GM23338 (cell line): ENCODE measurements at regions not wholly inside any gene's neighbourhood (a gene's known extent, or its start where the extent isn't known, plus 50 kb on each side); places are given as distances from the start of the nearest gene placed in this dataset.
A peak's percentile ranks its signal among the peaks of the same experiment; 100 is the strongest.

Experiments used
- ATAC-seq: fragments of 200-7000 bp; cut with Tn5 transposase; 3 replicates; pipeline ENCODE4 v1.9.1; 2020
- DNase-seq: peaks from one replicate; pipeline ENCODE4 v3.0.0-alpha.2; 2015; ENCODE audit warnings: low spot score
- H2AFZ ChIP-seq: fragments of 200-600 bp; sonication (generic); 2 replicates; pipeline ENCODE4 v1.8.0; 2016; ENCODE audit warnings: antibody characterized with exemption, mild to moderate bottlenecking, moderate library complexity
- H3F3A ChIP-seq: fragments of 200-600 bp; sonication (generic); replicated peaks from 2 replicates; pipeline ENCODE4 v1.8.0; 2017; ENCODE audit warnings: antibody characterized with exemption, mixed run types, low read depth
- H3K27ac ChIP-seq: fragments of 200-600 bp; sonication (generic); 2 replicates; pipeline ENCODE4 v1.6.1; 2016; ENCODE audit warnings: low read depth
- H3K27me3 ChIP-seq: fragments of 200-600 bp; sonication (generic); 2 replicates; pipeline ENCODE4 v1.8.0; 2016; ENCODE audit warnings: mild to moderate bottlenecking, mixed run types, moderate library complexity; ENCODE audit not compliant: insufficient read depth
- H3K36me3 ChIP-seq: fragments of 200-600 bp; sonication (generic); 2 replicates; pipeline ENCODE4 v1.8.0; 2016; ENCODE audit warnings: mild to moderate bottlenecking; ENCODE audit not compliant: insufficient read depth
- H3K4me1 ChIP-seq: fragments of 200-600 bp; sonication (generic); 2 replicates; pipeline ENCODE4 v1.8.0; 2016; ENCODE audit warnings: mild to moderate bottlenecking, moderate library complexity; ENCODE audit not compliant: insufficient read depth
- H3K4me2 ChIP-seq: fragments of 200-600 bp; sonication (generic); 2 replicates; pipeline ENCODE4 v1.7.1; 2017; ENCODE audit warnings: mixed run types
- H3K4me3 ChIP-seq: fragments of 200-600 bp; sonication (generic); 2 replicates; pipeline ENCODE4 v1.6.1; 2016; ENCODE audit warnings: mixed run types
- H3K79me2 ChIP-seq: fragments of 200-600 bp; sonication (generic); replicated peaks from 2 replicates; pipeline ENCODE4 v1.8.0; 2017; ENCODE audit warnings: mild to moderate bottlenecking; ENCODE audit not compliant: insufficient read depth
- H3K9me2 ChIP-seq: fragments of 200-600 bp; sonication (generic); 2 replicates; pipeline ENCODE4 v1.8.0; 2017; ENCODE audit not compliant: insufficient read depth
- H4K20me1 ChIP-seq: fragments of 200-600 bp; sonication (generic); replicated peaks from 2 replicates; pipeline ENCODE4 v1.8.0; 2017; ENCODE audit warnings: mild to moderate bottlenecking; ENCODE audit not compliant: insufficient read depth
- H3K27ac Mint-ChIP-seq: 2 replicates; pipeline ENCODE4 v1.8.0; 2020; ENCODE audit warnings: inconsistent platforms, mild to moderate bottlenecking, moderate library complexity, mixed read lengths
- H3K27me3 Mint-ChIP-seq: 3 replicates; pipeline ENCODE4 v1.8.0; 2022; ENCODE audit warnings: low read depth, mild to moderate bottlenecking, moderate library complexity, mixed read lengths, inconsistent platforms; ENCODE audit not compliant: insufficient read depth, poor library complexity
- H3K36me3 Mint-ChIP-seq: 3 replicates; pipeline ENCODE4 v1.8.0; 2021; ENCODE audit warnings: low read depth, mild to moderate bottlenecking, inconsistent platforms, moderate library complexity, mixed read lengths
- H3K4me1 Mint-ChIP-seq: 3 replicates; pipeline ENCODE4 v1.8.0; 2020; ENCODE audit warnings: mild to moderate bottlenecking, inconsistent platforms, mixed read lengths
- H3K4me3 Mint-ChIP-seq: 3 replicates; pipeline ENCODE4 v1.8.0; 2021; ENCODE audit warnings: moderate library complexity, mild to moderate bottlenecking, inconsistent platforms, mixed read lengths
- H3K9me3 Mint-ChIP-seq: 3 replicates; pipeline ENCODE4 v1.8.0; 2020; ENCODE audit warnings: moderate library complexity, mild to moderate bottlenecking, inconsistent platforms, mixed read lengths
- CREB1 ChIP-seq: fragments of 250-450 bp; sonication (Bioruptor Pico); IDR thresholded peaks from 2 replicates; pipeline ENCODE4 v1.5.0; 2020; ENCODE audit warnings: low read depth, mild to moderate bottlenecking, moderate library complexity
- ETS1 ChIP-seq: IDR thresholded peaks from 2 replicates; pipeline ENCODE4 v1.6.1; 2016; ENCODE audit warnings: antibody characterized with exemption
- EZH2 ChIP-seq: fragments of 200-600 bp; sonication (generic); IDR thresholded peaks from one replicate; pipeline ENCODE4 v1.8.0; 2017; ENCODE audit warnings: antibody characterized with exemption, mild to moderate bottlenecking, low read depth; ENCODE audit not compliant: unreplicated experiment
- EZH2phosphoT487 ChIP-seq: fragments of 200-600 bp; sonication (generic); IDR thresholded peaks from one replicate; pipeline ENCODE4 v1.8.1; 2018; ENCODE audit warnings: antibody characterized with exemption; ENCODE audit not compliant: unreplicated experiment
- JUNB ChIP-seq: IDR thresholded peaks from one replicate; pipeline ENCODE4 v1.6.1; 2016; ENCODE audit warnings: antibody characterized with exemption; ENCODE audit not compliant: unreplicated experiment
- NANOG ChIP-seq: IDR thresholded peaks from 2 replicates; pipeline ENCODE4 v1.6.1; 2016; ENCODE audit warnings: antibody characterized with exemption, borderline replicate concordance
- POLR2AphosphoS5 ChIP-seq: IDR thresholded peaks from 2 replicates; pipeline ENCODE4 v1.6.1; 2016; ENCODE audit warnings: antibody characterized with exemption, low read depth
- STAT1 ChIP-seq: IDR thresholded peaks from one replicate; pipeline ENCODE4 v1.6.1; 2016; ENCODE audit warnings: antibody characterized with exemption; ENCODE audit not compliant: unreplicated experiment
- ZNF114 ChIP-seq: fragments of 250-450 bp; sonication (Bioruptor Pico); IDR thresholded peaks from 2 replicates; pipeline ENCODE4 v1.5.0; 2020; ENCODE audit warnings: mild to moderate bottlenecking, moderate library complexity
- ZNF331 ChIP-seq: fragments of 250-450 bp; sonication (Bioruptor Pico); IDR thresholded peaks from 2 replicates; pipeline ENCODE4 v1.5.0; 2020; ENCODE audit warnings: low read depth, mild to moderate bottlenecking, moderate library complexity
- ZNF462 ChIP-seq: fragments of 250-450 bp; sonication (Bioruptor Pico); IDR thresholded peaks from 2 replicates; pipeline ENCODE4 v1.5.0; 2020; ENCODE audit warnings: mild to moderate bottlenecking, moderate library complexity

GRCh38 chr7:130996833-130997231 is 262.8 kb upstream of the KLF14 start:
- H3K4me1 ChIP-seq = no peaks in the 10 kb centered on the region
- H3F3A ChIP-seq = no peaks in the 10 kb centered on the region
- no peaks in the 10 kb centered on the region for H3K36me3 ChIP-seq
- H3K4me2 ChIP-seq = no peak overlapping the region
- no peak for TF ChIP-seq JUNB
- no peak for TF ChIP-seq ZNF114
- no peak for TF ChIP-seq POLR2AphosphoS5
- ATAC-seq = no peak
- H3K27ac ChIP-seq = no peak overlapping the region
- Mint-ChIP-seq H3K4me3 (no peak overlapping the region), H3K27me3 (peaks cover 2% of the 10 kb centered on the region), H3K4me1 (peaks cover 20% of the 10 kb centered on the region), H3K9me3 (no peaks in the 10 kb centered on the region), H3K36me3 (no peaks in the 10 kb centered on the region; the same call in 2 of the 3 replicates), H3K27ac (peak overlapping the region; percentile 32; the same call in 1 of the 2 replicates)
- no peak overlapping the region for H3K4me3 ChIP-seq
- no peaks in the 10 kb centered on the region for H3K9me2 ChIP-seq
- no peak for DNase-seq
- H2AFZ ChIP-seq = no peak overlapping the region
- no peaks in the 10 kb centered on the region; the same call in 1 of the 2 replicates for H3K79me2 ChIP-seq
- no peaks in the 10 kb centered on the region for H3K27me3 ChIP-seq
- H4K20me1 ChIP-seq = peaks cover 4% of the 10 kb centered on the region; the same call in 1 of the 2 replicates

- Histone ChIP-seq H4K20me1 (peaks cover 4% of the 10 kb centered on the region; the same call in 1 of the 2 replicates), H3K79me2 (peaks cover 6% of the 10 kb centered on the region; the same call in 1 of the 2 replicates), H3K4me2 (no peak overlapping the region), H3K9me2 (no peaks in the 10 kb centered on the region), H3K4me3 (no peak overlapping the region), H3K36me3 (no peaks in the 10 kb centered on the region; the same call in 1 of the 2 replicates), H3K27me3 (no peaks in the 10 kb centered on the region), H2AFZ (no peak overlapping the region), H3K4me1 (no peaks in the 10 kb centered on the region), H3K27ac (no peak overlapping the region), H3F3A (no peaks in the 10 kb centered on the region)
- Mint-ChIP-seq H3K4me3 (no peak overlapping the region), H3K27ac (peak overlapping the region; percentile 42; the same call in 1 of the 2 replicates), H3K4me1 (peaks cover 17% of the 10 kb centered on the region), H3K27me3 (no peaks in the 10 kb centered on the region), H3K36me3 (peaks cover 13% of the 10 kb centered on the region; the same call in 2 of the 3 replicates), H3K9me3 (peaks cover 9% of the 10 kb centered on the region)
- no peak for DNase-seq
- peak; percentile 15; the same call in 1 of the 3 replicates for ATAC-seq
- TF ChIP-seq ZNF462 (CRISPR knock-in tag) (no peak), ZNF114 (no peak), CREB1 (CRISPR knock-in tag) (no peak), NANOG (no peak), ETS1 (no peak), ZNF331 (CRISPR knock-in tag) (no peak), EZH2 (no peak), STAT1 (no peak), POLR2AphosphoS5 (no peak), JUNB (no peak), EZH2phosphoT487 (no peak)
These were observed 265.1 kb upstream of the KLF14 start for GRCh38 chr7:130998993-130999602.
